ENCODE measurements at regions not wholly inside any gene's neighbourhood (a gene's known extent, or its start where the extent isn't known, plus 50 kb on each side); places are given as distances from the start of the nearest gene placed in this dataset.
"Not testable (repeated sequence)": the region's sequence is repeated elsewhere in the genome, so short reads cannot be mapped to it uniquely, and the experiment has no call there.

DNA sequence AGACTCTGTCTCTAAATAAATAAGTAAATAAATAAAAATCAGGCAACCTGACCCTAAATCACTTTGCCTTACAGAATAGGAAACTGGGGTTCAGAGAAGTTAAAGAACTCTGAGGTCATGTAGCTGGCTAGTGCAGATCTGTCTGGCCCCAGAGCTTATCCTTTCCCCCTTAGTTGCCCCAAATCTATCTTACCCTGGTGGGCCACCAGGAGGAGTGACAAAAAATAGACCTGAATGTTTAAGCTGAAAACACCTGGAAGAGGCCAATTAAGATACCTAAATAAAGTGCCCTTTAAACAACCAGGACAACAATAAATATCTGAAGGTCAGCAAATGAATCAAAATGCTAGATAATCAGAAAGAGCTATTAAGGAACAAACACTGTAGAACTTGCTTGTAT is 59.7 kb downstream of the TEX35 start:
- no peak for DNase-seq (ENCODE audit: low spot score)

DNA sequence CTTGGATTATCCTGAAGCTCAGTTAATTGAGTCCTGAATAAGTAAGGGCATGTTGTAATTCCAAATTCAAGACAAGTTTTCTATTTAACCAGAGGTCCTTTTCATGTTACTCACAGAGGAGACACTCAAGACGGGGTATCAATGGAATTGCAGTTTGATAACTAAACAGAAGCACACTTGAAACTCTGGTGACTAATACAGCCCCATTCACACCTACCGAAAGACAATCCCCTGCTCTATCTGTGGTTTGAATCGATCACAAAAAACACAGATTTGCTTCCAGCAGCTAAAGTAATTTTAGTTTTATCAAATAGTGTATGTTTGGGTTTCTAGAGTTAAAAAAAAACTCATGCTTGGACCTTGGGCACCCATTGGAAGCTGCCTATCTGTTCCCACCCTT is 60.4 kb downstream of the TEX35 start:
- DNase-seq (ENCODE audit: low spot score) = no peak

DNA sequence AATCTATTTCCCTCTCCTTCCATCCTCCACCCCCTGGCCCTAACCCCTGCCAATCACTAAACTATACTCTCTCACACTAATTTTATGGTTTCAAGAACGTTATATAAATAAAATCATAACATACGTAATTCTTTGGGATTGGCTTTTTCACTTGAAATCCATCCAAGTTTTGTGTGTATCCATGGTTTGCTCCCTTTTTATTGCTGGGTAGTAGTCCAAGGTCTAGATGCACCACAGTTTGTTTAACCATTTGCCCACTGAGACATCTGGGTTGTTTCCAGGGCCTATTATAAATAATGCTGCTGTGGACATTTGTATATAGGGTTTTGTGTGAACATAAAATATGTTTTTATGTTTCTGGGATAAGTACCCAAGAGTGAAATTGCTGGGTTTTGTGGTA is 61.4 kb downstream of the TEX35 start:
- DNase-seq (ENCODE audit: low spot score) = no peak

DNA sequence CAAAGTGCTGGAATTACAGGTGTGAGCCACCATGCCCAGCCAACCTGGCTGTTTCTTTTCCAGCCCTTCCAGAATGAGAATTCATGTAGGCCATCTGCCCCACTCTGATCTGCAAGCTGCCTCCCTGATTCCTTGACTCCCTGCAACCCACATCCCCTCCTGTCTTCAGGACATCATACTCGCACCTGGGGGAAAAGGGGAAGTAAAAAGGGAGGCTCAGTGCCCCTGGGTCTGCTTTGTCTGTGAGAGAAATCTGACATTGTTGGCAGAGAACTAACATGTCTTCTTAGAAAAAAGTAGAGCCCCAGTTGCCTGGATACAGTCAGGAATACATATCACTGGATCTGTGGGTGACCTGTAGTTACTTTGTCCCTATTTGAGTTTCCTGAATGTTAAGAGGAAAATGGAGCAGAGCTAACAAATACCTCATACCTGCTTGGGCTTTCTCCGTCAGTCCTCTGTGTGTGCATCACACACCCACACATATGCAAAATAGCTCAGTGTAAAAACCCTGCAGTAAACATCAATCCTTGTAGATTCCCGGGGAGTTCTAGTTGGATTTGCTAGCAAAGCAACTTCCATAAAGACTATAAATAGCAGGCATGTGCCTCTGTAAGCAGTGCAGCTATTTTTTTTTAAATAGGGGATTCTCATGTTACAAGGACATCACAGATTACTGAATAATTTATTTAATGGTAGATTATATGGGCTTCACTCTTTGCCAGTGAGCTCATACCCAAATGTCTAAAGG is 62.9 kb downstream of the TEX35 start:
- no peak for DNase-seq (ENCODE audit: low spot score)

DNA sequence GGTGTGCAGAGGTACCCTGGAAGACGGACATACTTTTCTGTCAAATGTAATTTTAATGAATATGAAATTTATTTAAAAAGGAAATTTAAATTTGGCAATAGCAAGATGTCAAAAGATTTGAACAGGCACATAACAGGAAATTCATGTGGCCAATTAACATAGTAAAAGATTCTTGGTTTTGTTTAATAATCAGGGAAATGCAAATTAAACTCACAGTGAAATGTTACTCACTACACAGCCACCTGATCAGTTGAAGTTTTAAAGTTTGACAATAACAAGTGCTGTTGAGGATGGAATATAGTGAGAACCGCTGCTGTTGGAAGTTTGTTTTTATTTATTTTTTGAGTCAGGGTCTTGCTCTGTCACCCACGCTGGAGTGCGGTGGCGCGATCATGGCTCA is 63.9 kb downstream of the TEX35 start:
- DNase-seq (ENCODE audit: low spot score) = no peak

DNA sequence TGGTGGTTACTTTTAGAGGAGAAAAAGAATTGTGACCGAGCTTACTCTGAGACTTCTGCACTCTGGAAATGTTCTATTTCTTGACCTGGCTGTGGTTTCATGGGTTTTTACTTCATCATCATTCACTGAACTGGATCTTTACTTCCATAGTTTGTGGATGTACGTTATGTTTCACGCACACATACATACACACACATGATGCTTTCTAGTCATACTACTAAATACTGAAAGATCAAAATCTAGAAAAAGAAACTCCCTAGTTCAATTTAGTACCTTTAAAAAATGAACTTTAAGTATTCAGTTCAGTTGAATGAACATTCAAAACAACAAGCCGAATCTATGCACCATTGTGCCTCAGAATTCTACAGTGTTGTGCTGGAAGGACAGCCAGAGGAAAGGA is 65.0 kb downstream of the TEX35 start:
- no peak for DNase-seq (ENCODE audit: low spot score)

DNA sequence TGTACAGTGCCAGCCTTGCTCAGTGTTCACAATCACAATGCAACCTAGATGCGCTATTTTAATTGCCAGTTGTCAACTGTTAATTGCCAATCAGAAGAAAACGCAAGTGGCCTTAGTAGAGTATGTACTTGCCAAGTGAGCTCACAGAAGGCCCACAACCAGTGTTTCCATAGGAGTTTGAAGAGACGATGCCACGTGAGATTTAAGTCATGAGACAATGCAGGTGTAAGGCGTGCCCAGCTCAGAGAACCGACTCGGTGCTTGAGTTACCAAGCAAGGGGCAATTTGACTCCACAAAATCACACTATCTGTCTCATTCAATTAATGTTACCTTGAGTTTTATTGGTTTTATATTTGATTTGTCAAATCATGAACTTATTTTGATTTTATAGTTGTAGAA is 65.6 kb downstream of the TEX35 start:
- DNase-seq (ENCODE audit: low spot score) = no peak

DNA sequence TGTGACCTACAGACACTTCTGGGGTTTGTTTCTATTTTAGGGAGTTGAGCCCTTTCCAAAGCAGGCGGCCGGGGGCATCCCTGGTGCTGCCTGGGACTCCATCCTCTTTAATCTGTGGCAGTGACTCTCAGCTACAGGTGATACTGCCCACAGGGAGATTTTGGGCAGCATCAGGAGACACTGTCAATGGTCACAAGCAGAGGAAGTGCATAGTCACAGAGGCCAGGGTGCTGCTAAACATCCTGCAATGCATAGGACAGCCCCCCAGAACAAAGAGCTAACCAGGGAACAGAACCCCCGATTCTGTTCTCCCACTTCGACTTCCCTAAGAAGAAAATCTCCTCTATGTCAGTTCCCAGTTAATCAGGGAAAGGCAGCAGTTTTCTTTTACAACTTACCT is 66.2 kb downstream of the TEX35 start:
- DNase-seq (ENCODE audit: low spot score) = no peak

DNA sequence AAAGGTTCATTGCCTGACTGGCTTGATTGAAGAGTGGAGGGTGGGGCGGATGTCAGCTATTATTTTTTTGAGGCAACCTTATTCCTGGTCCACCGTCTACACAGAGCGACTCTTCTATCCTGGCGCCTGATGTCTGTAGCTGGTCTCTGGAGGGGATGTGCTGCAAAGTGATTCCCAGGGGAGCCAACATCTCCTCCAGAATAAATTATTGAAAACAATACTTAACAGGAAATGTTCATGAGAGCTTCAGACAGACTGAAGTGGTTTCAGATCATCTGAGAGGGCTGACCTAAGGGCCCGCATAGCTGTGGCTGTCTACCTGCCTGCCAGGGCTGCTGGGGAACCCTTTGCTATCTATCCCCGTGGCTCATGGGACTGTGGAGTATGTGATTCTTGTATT is 66.7 kb downstream of the TEX35 start:
- DNase-seq (ENCODE audit: low spot score) = no peak

DNA sequence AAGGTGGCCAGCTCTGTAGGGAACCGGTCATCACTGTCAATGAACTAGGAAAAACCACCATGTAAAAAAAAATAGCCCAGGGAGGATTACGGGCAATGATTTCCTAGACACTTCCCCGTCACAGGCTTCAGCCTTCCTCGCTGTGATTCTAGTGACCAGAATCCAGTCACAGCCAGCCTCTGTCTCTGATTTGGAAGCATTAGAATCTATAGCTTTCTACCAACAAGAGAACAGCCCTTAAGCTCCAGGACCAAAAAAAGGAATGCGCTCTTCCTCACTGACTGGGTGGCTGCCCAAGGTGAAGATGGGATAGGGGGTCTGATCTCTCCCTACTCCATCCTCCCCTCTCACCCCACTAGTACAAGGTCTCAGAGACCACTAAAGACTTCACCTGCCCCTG is 67.2 kb downstream of the TEX35 start:
- no peak for DNase-seq (ENCODE audit: low spot score)

DNA sequence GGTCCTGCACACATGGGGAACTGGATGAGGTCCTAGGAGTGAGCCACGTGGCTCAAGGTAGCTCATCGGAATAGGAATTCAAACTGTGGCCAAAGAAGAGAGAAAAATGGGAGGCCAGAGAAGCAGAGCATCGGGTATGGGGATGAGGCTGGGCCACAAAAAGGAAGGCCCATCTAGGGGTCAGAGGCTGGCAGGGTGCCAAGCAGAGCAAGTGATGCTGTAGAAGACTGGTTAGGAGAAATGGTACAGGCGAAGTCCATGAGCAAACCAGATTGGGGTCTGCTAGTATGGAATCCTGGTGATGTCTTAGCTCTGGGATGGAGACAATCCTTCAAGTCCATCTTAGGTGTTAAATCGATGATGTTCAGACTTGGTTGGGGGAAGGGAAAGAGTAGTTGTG is 68.0 kb downstream of the TEX35 start:
- DNase-seq (ENCODE audit: low spot score) = no peak

DNA sequence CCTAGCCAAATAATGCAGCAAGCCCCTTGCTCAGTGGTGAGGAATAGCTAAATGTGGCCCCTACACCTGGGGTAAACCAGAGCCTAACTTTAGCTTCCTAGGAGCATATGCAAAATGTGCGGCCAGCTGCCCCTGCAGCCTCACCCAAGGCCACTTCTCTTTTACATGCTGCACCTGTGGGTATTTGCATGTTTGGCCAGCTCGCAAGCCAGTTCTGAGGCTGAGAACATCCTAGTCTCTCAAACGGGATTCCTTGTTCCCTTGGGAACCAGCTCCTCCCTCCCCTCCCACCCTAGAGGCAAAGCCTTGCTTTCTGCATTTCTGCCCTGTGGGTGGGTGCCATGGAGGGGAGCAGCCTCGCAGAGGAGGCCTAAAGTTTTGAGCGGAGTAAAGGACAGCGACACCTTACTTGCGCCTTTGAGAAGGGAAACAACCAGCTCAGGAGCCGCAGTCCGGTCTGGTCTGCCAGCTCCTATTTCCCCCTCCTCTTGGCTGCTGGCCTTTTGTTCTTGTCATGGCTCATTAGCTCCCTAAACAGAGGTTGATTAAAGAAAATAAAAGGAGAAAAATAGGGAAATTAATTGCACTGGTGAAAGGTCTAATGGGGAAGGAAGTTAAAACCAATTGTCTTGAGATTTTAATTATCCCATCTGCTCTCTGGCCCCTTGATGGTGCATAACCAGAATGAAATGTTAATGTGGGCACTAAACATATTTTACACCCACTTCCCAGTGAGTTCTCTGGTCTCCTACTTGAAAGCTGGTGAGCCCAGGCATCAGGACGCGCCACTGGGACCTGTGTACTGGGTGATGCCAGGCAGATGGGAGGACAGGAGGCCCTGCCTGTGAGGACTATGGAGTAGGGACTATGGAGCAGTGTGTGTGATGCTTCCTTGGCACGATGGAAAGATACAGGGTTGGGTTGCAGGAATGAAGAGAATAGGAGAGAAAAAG is 68.7 kb downstream of the TEX35 start:
- no peak for DNase-seq (ENCODE audit: low spot score)

DNA sequence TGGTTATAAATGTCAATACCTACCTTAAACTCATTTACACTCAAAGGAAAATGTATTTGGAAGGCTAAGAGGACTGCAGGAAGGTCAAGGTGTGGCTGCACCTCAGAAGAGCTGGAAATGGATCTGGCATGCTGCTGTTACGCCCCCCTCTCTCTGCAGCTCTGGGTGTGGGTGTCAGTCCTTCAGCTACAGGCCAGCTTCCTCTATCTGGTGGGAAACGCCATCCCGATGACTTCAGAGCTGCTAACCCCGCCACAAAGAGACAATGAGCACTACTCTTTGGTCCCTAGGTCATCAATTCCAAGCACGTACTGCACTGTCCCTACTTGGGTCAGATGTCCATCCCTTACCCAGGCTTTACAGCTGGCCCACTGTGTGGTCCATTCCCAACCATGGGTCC is 74.2 kb downstream of the TEX35 start:
- DNase-seq (ENCODE audit: low spot score) = no peak

DNA sequence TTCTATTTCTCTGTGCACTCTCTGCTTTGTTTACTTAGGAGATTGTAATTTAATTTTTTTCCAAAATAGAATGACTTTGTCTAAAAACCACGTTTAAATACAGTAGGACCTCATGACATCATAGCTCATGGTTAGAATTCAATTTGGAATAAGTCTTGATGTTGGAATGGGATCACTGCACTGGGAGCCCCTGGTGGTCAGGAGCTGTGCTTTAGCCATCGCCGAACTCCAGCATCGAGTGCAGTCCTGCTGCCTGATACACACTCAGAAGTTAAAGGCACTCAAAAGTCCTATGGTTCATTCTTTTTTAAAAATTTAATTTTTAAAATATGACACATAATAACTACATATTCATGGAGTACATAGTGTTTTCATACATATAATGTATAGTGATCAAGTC is 75.1 kb downstream of the TEX35 start:
- DNase-seq (ENCODE audit: low spot score) = no peak

DNA sequence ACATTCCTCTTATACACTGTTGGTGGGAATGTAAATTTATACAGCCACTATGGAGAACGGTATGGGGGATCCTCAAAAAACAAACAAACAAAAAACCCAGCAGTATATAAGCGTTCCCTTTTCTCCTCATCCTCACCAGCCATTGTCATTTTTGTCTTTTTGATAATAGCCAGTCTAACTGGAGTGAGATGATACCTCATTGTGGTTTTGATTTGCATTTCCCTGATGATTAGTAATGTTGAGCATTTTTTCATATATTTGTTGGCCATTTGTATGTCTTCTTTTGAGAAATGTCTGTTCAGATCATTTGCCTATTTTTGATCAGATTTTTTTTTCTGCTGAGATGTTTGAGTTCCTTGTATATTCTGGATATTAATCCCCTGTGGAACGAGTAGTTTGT is 76.1 kb downstream of the TEX35 start:
- not testable (repeated sequence) for DNase-seq (ENCODE audit: low spot score)

DNA sequence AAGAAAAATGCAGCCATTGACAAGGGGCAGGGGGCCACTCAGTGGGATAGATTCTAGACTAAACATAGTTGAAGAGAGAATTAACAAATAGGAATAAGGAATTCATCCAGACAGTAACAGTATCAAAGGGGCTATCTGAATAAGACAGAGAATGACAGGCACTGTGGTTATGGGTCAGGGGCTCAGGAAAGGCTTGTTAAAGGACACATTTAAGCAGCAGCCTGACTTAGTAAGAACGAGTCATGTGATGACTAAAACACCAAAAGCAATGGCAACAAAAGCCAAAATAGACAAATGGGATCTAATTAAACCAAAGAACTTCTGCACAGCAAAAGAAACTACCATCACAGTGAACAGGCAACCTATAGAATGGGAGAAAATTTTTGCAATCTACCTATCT is 78.9 kb downstream of the TEX35 start:
- DNase-seq (ENCODE audit: low spot score) = not testable (repeated sequence)

DNA sequence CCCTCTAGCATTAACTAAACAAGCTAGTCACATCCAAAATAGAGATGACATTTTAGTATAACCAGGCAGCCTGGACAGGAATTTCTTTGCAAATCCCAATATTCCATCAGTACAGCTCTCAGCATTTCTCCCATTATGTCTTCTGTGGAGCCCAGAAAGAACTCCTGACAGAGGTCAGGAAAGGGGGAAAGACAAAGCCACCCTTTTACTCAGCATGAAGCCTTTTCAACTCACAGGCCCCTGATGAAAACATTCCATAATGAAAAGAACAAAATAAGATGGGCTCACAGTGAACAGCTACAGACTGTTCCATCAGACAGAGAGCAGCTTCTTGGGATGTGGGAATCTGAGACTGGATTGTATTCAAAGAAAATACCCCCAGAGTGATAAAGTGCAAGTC is 80.6 kb downstream of the TEX35 start:
- no peak for DNase-seq (ENCODE audit: low spot score)

DNA sequence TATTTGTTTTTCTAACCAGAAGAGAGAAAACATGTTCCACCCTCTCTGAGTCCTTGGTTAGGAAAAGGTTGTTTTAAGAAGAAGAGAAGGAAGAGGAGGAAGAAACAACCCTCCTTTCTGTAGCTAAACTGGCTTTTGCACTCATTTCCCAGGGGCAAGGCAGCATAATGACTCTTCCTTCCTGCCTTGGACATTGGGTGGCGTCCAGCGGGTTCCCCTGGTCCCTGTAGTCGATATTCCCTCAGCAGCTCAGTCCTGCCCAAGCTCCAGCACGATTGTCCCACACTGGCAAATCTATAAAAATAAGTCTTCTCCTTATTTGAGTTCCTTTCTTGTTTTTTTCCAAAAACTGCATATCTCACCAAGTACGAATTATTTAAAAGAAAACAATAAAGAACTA is 81.2 kb downstream of the TEX35 start:
- DNase-seq (ENCODE audit: low spot score) = no peak

DNA sequence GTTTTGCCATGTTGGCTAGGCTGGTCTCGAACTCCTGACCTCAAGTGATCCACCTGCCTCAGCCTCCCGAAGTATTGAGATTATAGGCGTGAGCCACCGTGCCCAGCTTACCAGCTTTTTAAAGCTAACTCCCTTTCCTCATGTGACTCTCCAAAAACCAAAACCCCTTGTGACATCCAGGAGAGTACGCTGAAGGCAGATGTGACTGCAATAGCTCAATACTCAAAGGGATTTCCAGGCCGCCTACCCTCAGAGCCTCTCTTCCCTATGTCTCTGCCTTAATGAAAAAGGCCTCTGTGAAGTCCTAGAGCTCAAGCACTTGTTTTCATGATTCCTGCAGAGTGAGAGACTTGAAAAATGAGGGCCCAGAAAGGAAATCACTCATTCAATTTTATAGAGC is 82.6 kb downstream of the TEX35 start:
- no peak for DNase-seq (ENCODE audit: low spot score)

DNA sequence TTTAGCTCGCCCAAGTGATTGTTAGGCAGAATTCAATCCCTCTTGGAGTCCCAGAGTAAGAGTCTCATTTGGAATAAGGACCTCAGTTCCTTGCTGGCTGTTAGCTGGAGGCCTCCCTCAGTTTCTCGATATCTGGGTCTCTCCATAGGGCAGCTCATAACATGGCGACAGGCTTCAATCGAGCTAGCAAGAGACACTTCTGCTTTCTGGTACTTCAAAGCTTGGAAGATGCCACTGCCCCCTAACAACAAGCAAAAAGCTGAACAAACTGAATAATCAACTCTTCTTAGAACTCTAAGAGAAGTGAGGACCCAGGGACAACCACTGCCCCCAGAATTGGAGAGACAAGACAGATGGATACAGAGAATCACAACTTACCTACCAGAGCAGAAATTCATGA is 86.2 kb downstream of the TEX35 start:
- DNase-seq (ENCODE audit: low spot score) = no peak

DNA sequence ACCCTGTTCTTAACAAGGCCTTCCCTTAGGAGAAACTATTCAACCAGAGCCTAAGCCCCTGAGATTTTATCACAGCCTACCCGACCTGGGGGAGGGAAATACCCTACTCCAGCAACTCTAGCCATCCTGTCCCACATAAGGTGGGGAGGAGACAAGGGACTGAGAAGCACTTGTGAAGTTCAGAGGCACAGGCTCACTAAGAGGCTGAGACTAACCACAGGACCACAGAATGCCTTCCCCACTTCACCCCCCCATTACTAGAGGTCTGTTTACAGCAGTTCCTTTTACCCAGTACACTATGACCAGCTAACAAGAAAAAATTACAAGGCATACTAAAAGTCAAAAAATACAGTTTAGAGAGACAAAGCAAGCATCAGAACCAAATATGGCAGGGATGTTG is 86.8 kb downstream of the TEX35 start:
- DNase-seq (ENCODE audit: low spot score) = no peak

DNA sequence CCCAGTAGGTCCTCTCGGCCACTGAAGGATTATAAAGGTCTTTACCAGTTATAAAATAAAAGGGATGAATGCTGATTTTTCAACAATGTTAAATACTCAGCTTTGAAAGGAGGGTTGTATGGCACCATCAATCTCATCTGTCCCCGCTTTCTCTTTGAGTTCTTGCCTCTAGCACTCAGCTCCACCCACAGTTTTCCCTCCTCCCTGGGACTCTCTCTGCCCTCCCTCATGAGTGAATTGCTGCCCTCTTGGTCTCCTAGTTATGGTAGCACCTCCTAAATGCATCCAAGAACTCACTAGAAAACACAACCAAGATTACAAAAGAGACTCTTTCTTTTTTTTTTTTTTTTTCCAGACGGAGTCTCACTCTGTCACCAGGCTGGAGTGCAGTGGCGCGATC is 91.0 kb downstream of the TEX35 start:
- no peak for DNase-seq (ENCODE audit: low spot score)

DNA sequence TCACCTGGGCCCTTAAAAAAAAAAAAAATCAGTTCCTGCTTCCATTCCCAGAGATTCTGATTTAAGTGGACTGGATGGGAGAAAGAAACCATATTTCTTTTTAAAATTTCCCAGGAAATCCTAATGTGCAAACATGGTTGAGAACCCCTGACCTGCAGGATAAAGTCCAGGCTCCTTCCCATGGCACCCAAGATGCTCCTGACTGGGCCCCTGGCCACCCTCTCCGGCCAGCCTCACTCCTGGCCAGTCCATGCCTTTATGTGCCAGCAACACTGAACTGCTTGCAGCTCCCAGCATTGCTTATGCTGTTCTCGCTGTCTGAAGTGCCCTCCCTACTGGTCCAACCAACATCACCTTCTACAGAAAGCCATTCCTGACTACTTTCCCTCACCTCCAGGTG is 93.9 kb downstream of the TEX35 start:
- no peak for DNase-seq (ENCODE audit: low spot score)
